ENCODE measurements at regions not wholly inside any gene's neighbourhood (a gene's known extent, or its start where the extent isn't known, plus 50 kb on each side); places are given as distances from the start of the nearest gene placed in this dataset.

DNA sequence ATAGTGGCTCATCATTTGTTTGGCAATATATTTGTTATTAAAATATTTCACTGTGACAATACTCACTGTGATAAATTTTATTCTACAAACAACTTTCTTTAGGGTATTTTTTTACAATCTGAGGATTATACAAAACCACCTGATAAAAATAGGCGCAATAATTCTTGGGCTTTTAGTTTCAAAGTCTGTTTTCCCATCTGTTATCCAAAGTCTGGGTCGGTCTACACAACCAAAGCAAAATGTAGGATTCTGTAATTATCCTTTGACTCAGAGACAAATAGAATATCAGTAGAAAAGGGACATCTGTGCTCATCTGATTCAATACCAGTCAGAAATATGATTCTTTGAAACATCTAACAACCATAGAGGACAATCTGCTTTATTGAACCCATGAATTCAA lies 271.8 kb upstream of the AMIGO2 start:
- H3K4me3 ChIP-seq (replicated peaks in 1 of 3), result no peak overlapping the region
- TF ChIP-seq, protein P1, sequence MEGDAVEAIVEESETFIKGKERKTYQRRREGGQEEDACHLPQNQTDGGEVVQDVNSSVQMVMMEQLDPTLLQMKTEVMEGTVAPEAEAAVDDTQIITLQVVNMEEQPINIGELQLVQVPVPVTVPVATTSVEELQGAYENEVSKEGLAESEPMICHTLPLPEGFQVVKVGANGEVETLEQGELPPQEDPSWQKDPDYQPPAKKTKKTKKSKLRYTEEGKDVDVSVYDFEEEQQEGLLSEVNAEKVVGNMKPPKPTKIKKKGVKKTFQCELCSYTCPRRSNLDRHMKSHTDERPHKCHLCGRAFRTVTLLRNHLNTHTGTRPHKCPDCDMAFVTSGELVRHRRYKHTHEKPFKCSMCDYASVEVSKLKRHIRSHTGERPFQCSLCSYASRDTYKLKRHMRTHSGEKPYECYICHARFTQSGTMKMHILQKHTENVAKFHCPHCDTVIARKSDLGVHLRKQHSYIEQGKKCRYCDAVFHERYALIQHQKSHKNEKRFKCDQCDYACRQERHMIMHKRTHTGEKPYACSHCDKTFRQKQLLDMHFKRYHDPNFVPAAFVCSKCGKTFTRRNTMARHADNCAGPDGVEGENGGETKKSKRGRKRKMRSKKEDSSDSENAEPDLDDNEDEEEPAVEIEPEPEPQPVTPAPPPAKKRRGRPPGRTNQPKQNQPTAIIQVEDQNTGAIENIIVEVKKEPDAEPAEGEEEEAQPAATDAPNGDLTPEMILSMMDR (IDR thresholded peaks at IDR 0.05), result no peak
- no peak for TF ChIP-seq POLR2A (IDR thresholded peaks at IDR 0.05)
- H3K4me1 ChIP-seq, result no peaks in the 10 kb centered on the region
- H3K36me3 ChIP-seq, result no peaks in the 10 kb centered on the region
- WGBS, 2 donors, result 95% methylated on average over 2 of the region's 2 CpGs
- no peak for DNase-seq
- intact Hi-C loops (cut with DNase I), result no loop called here
- no peaks in the 10 kb centered on the region for H3K9me3 ChIP-seq
- H3K27ac ChIP-seq, result no peak overlapping the region
- H3K27me3 ChIP-seq, result no peaks in the 10 kb centered on the region

DNA sequence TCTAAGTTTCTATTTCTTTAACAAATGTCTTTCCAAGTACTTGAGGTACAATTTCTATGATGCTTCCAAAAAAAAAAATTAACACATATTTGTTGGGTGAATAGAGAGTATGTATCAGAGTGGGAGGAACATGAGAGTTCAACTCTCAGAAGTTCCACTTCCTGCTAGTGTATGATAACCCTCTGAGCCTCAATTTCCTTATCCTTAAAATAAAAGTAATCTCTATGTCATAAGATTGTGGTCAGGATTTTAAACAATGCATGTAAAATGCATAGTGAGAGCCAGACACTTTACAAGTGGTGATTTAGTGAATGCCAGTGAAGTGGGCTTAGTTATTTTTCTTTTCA lies 270.3 kb upstream of the AMIGO2 start:
- H3K4me1 ChIP-seq, result no peaks in the 10 kb centered on the region
- H3K9me3 ChIP-seq, result no peaks in the 10 kb centered on the region
- H3K36me3 ChIP-seq, result no peaks in the 10 kb centered on the region
- DNase-seq, result no peak
- H3K27ac ChIP-seq, result no peak overlapping the region
- H3K4me3 ChIP-seq (replicated peaks in 1 of 3), result no peak overlapping the region
- no peak for TF ChIP-seq POLR2A (IDR thresholded peaks at IDR 0.05)
- TF ChIP-seq, protein P1 (IDR thresholded peaks at IDR 0.05), result no peak
- intact Hi-C loops (cut with DNase I), result no loop called here
- H3K27me3 ChIP-seq, result no peaks in the 10 kb centered on the region

DNA sequence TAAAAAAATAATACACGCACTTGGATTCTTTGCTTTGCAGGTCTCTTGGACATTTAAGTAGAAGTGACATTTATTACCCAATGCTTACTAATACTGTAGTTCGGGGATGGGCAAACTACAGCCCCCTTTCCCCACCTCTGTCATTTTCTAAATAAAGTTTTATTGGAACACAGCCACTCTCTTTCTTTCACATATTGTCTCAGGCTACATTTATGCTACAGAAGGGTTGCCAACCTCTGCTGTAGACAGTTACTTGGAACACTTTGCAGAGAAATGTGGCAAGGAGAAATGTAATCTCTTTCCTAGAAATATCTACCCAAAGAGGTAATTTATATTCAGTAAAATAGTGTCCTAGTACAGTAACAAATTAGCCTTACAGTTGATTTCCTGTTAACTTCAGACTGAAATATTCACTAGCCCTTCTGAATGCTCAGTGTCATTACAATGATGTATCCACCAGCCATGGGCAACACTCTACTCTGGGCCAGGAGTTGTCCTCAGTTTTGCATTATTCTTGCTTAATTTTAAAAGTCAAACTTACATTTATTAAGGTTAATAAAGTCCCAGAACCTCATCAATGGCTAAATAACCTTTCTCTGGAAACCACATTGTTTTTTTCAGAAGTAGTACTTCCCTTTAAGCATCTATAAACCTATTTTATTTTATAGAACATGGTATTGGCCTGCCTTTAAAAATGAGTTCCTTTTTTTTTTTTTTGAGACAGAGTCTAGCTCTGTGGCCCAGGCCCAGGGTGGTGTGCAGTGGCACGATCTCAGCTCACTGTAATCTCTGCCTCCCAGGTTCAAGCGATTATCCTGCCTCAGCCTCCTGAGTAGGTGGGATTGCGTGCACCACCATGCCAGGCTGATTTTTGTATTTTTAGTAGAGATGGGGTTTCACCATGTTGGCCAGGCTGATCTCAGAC lies 269.6 kb upstream of the AMIGO2 start:
- Histone ChIP-seq H3K27ac (no peak overlapping the region), H3K4me1 (no peaks in the 10 kb centered on the region), H3K27me3 (no peaks in the 10 kb centered on the region), H3K36me3 (no peaks in the 10 kb centered on the region), H3K4me3 (replicated peaks in 1 of 3) (no peak overlapping the region), H3K9me3 (no peaks in the 10 kb centered on the region)
- intact Hi-C loops (cut with DNase I), result no loop called here
- TF ChIP-seq, protein P1 (IDR thresholded peaks at IDR 0.05), result no peak
- TF ChIP-seq POLR2A (IDR thresholded peaks at IDR 0.05), result no peak
- no peak for DNase-seq
- 88 to 91% methylated on average over 5 of the region's 5 CpGs for WGBS, 2 donors

DNA sequence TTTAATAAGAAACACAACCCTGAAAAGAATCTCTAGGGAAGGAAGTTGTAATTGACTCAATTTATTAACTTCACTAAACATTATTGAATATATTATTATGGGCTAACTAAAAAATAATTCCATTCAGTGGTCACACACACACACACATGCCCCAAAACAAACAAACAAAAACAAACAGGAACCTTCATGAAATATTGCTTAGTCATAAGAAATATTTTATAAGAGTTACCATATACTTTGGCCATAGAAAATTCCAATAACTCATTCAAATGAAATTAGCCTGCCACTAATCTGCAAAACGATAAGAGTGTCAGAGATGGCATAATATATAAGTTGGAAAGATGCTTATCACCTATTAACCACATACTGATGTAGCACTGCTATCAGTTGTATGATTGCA lies 268.4 kb upstream of the AMIGO2 start:
- Histone ChIP-seq H3K36me3 (no peaks in the 10 kb centered on the region), H3K4me3 (replicated peaks in 1 of 3) (no peak overlapping the region), H3K9me3 (no peaks in the 10 kb centered on the region), H3K27ac (no peak overlapping the region), H3K27me3 (no peaks in the 10 kb centered on the region), H3K4me1 (no peaks in the 10 kb centered on the region)
- DNase-seq, result no peak
- TF ChIP-seq, protein P1 (IDR thresholded peaks at IDR 0.05), result no peak
- TF ChIP-seq POLR2A (IDR thresholded peaks at IDR 0.05), result no peak
- 84 to 86% methylated on average over 1 of the region's 1 CpG for WGBS, 2 donors
- intact Hi-C loops (cut with DNase I), result no loop called here

DNA sequence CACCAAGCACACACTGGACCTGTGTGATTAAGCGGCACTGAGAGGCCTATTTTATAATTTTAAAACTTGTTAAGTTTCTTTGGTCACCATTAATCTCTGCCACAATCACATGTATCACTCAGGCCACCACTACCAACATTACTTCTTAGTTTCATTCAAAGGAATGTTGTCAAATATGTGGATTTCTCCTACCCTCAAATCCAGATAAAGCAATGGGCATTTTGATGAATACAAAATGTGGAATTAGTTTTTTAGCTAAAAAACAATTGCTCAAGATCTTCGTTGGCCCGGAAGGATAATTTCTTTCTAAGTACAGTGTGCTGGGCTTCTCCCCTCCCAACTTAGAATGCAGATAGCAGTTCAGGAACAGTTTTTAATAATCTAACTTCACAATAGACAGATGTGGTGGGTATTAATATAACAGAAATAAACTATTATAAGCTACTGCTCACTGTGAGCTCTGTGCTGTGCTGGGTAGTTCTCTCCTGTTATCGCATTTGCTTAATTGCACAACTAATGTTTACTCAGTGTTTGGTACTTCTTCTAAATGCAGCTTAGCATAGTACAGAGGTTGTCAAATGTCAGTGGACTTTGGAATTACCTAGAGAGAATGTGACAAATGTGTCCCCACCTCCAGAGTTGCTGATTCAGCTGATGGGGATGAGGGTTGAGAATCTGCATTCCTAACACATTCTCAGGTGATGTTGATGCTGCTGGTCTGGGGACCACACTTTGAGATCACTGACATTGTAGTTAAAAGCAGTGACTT lies 266.7 kb upstream of the AMIGO2 start:
- Histone ChIP-seq H3K36me3 (no peaks in the 10 kb centered on the region), H3K9me3 (no peaks in the 10 kb centered on the region), H3K27me3 (no peaks in the 10 kb centered on the region), H3K4me3 (replicated peaks in 1 of 3) (no peak overlapping the region), H3K4me1 (no peaks in the 10 kb centered on the region), H3K27ac (no peak overlapping the region)
- no peak for TF ChIP-seq POLR2A (IDR thresholded peaks at IDR 0.05)
- TF ChIP-seq, protein P1 (IDR thresholded peaks at IDR 0.05), result no peak
- no peak for DNase-seq
- intact Hi-C loops (cut with DNase I), result no loop called here
- 72 to 79% methylated on average over 4 of the region's 4 CpGs for WGBS, 2 donors
